Endothelial cell (in vitro differentiated cells): ENCODE measurements at regions not wholly inside any gene's neighbourhood (a gene's known extent, or its start where the extent isn't known, plus 50 kb on each side); places are given as distances from the start of the nearest gene placed in this dataset.

Experiments used
- DNase-seq: peaks from one replicate; pipeline ENCODE4 v3.0.0; 2021; ENCODE audit warnings: low spot score
- H3K27ac Mint-ChIP-seq: one replicate; pipeline ENCODE4 v1.8.0; 2021; ENCODE audit warnings: mixed read lengths, inconsistent platforms; ENCODE audit not compliant: unreplicated experiment
- H3K27me3 Mint-ChIP-seq: one replicate; pipeline ENCODE4 v1.8.0; 2021; ENCODE audit warnings: mild to moderate bottlenecking, moderate library complexity, mixed read lengths, inconsistent platforms; ENCODE audit not compliant: unreplicated experiment
- H3K36me3 Mint-ChIP-seq: one replicate; pipeline ENCODE4 v1.8.0; 2021; ENCODE audit warnings: mild to moderate bottlenecking, low read depth, mixed read lengths, inconsistent platforms; ENCODE audit not compliant: unreplicated experiment
- H3K4me1 Mint-ChIP-seq: one replicate; pipeline ENCODE4 v1.8.0; 2021; ENCODE audit warnings: mild to moderate bottlenecking, mixed read lengths, inconsistent platforms; ENCODE audit not compliant: unreplicated experiment
- H3K4me3 Mint-ChIP-seq: one replicate; pipeline ENCODE4 v1.8.0; 2021; ENCODE audit warnings: mild to moderate bottlenecking, mixed read lengths, inconsistent platforms; ENCODE audit not compliant: unreplicated experiment
- H3K9me3 Mint-ChIP-seq: one replicate; pipeline ENCODE4 v1.8.0; 2021; ENCODE audit warnings: mixed read lengths, inconsistent platforms; ENCODE audit not compliant: unreplicated experiment
- CTCF ChIP-seq: fragments of 200-600 bp; sonication (generic); IDR thresholded peaks from one replicate; pipeline ENCODE4 v1.5.0; 2021; ENCODE audit warnings: antibody characterized with exemption; ENCODE audit not compliant: unreplicated experiment

GRCh38 chr9:29730163-29730562 lies 2156.9 kb upstream of the C9orf72 start:
- TF ChIP-seq CTCF = no peak
- no peak for DNase-seq
- Mint-ChIP-seq H3K4me3 (no peak overlapping the region), H3K9me3 (no peaks in the 10 kb centered on the region), H3K4me1 (no peaks in the 10 kb centered on the region), H3K27me3 (peaks cover 4% of the 10 kb centered on the region), H3K36me3 (no peaks in the 10 kb centered on the region), H3K27ac (no peak overlapping the region)

- H3K9me3 Mint-ChIP-seq = no peaks in the 10 kb centered on the region
- H3K4me1 Mint-ChIP-seq = no peaks in the 10 kb centered on the region
- H3K4me3 Mint-ChIP-seq = no peak overlapping the region
These were observed 2167.2 kb upstream of the C9orf72 start for GRCh38 chr9:29740518-29740917.

GRCh38 chr9:29741169-29741568 lies 2167.9 kb upstream of the C9orf72 start:
- H3K36me3 Mint-ChIP-seq = no peaks in the 10 kb centered on the region
- H3K4me3 Mint-ChIP-seq = no peak overlapping the region
- DNase-seq = no peak
- H3K27me3 Mint-ChIP-seq = no peaks in the 10 kb centered on the region
- H3K9me3 Mint-ChIP-seq = no peaks in the 10 kb centered on the region
- no peaks in the 10 kb centered on the region for H3K4me1 Mint-ChIP-seq
- no peak overlapping the region for H3K27ac Mint-ChIP-seq
- TF ChIP-seq CTCF = no peak

More at GRCh38 chr9:29740518-29740917, 2167.2 kb upstream of the C9orf72 start:
- no peaks in the 10 kb centered on the region for H3K36me3 Mint-ChIP-seq
- no peak for TF ChIP-seq CTCF
- H3K27ac Mint-ChIP-seq = no peak overlapping the region
- no peaks in the 10 kb centered on the region for H3K27me3 Mint-ChIP-seq
- DNase-seq = no peak

GRCh38 chr9:29750062-29750461 lies 2176.8 kb upstream of the C9orf72 start:
- Mint-ChIP-seq H3K4me1 (no peaks in the 10 kb centered on the region), H3K4me3 (no peak overlapping the region), H3K9me3 (no peaks in the 10 kb centered on the region), H3K27ac (no peak overlapping the region), H3K36me3 (no peaks in the 10 kb centered on the region), H3K27me3 (peaks cover under 1% of the 10 kb centered on the region)
- TF ChIP-seq CTCF = no peak
- no peak for DNase-seq

GRCh38 chr9:29751226-29751625 lies 2177.9 kb upstream of the C9orf72 start:
- no peaks in the 10 kb centered on the region for H3K9me3 Mint-ChIP-seq
- H3K36me3 Mint-ChIP-seq = no peaks in the 10 kb centered on the region
- DNase-seq = no peak
- TF ChIP-seq CTCF = no peak
- H3K27me3 Mint-ChIP-seq = peaks cover 3% of the 10 kb centered on the region
- H3K27ac Mint-ChIP-seq = no peak overlapping the region
- no peaks in the 10 kb centered on the region for H3K4me1 Mint-ChIP-seq
- H3K4me3 Mint-ChIP-seq = no peak overlapping the region
